ENCODE measurements at regions not wholly inside any gene's neighbourhood (a gene's known extent, or its start where the extent isn't known, plus 50 kb on each side); places are given as distances from the start of the nearest gene placed in this dataset.

- no peak overlapping the region for H3K4me3 Mint-ChIP-seq
- H3K27me3 Mint-ChIP-seq (ENCODE audit: low read depth) = peaks cover 18% of the 10 kb centered on the region
- ATAC-seq (replicated peaks in 1 of 2) = no peak
- H3K27ac Mint-ChIP-seq = no peak overlapping the region
- peaks cover 0 to 2% of the 10 kb centered on the region in 2 donors for H3K36me3 Mint-ChIP-seq (ENCODE audit: insufficient read depth in 2 of 2)
- H3K9me3 Mint-ChIP-seq = no peaks in the 10 kb centered on the region
- peaks cover 4% of the 10 kb centered on the region for H3K4me1 Mint-ChIP-seq (ENCODE audit: low read depth)
- no peak for DNase-seq
These were observed 161.6 kb upstream of the CDYL start for GRCh38 chr6:4614637-4615036.

- DNase-seq = no peak
- H3K4me3 Mint-ChIP-seq = no peak overlapping the region
- H3K27ac Mint-ChIP-seq = no peak overlapping the region
- peaks cover 4% of the 10 kb centered on the region for H3K4me1 Mint-ChIP-seq (ENCODE audit: low read depth)
- H3K36me3 Mint-ChIP-seq (ENCODE audit: insufficient read depth in 2 of 2) = peaks cover 0 to 2% of the 10 kb centered on the region in 2 donors
- no peaks in the 10 kb centered on the region for H3K9me3 Mint-ChIP-seq
- no peak for ATAC-seq (replicated peaks in 1 of 2)
- peaks cover 18% of the 10 kb centered on the region for H3K27me3 Mint-ChIP-seq (ENCODE audit: low read depth)
These were observed 162.4 kb upstream of the CDYL start for GRCh38 chr6:4613795-4614194.

GRCh38 chr6:4613381-4613780, 162.8 kb upstream of the CDYL start:
- no peak overlapping the region for H3K4me3 Mint-ChIP-seq
- no peak for DNase-seq
- H3K27me3 Mint-ChIP-seq (ENCODE audit: low read depth) = peaks cover 18% of the 10 kb centered on the region
- peaks cover 0 to 2% of the 10 kb centered on the region in 2 donors for H3K36me3 Mint-ChIP-seq (ENCODE audit: insufficient read depth in 2 of 2)
- no peak overlapping the region for H3K27ac Mint-ChIP-seq
- no peak for ATAC-seq (replicated peaks in 1 of 2)
- H3K9me3 Mint-ChIP-seq = no peaks in the 10 kb centered on the region
- H3K4me1 Mint-ChIP-seq (ENCODE audit: low read depth) = peaks cover 4% of the 10 kb centered on the region

- no peak for DNase-seq
- Mint-ChIP-seq H3K4me3 (no peak overlapping the region), H3K27ac (no peak overlapping the region), H3K4me1 (ENCODE audit: low read depth) (peaks cover 4% of the 10 kb centered on the region), H3K27me3 (ENCODE audit: low read depth) (peaks cover 18% of the 10 kb centered on the region), H3K36me3 (ENCODE audit: insufficient read depth in 2 of 2) (peaks cover 0 to 2% of the 10 kb centered on the region in 2 donors), H3K9me3 (no peaks in the 10 kb centered on the region)
- no peak for ATAC-seq (replicated peaks in 1 of 2)
These were observed 163.5 kb upstream of the CDYL start for GRCh38 chr6:4612636-4613171.

GRCh38 chr6:4611429-4612129, 164.6 kb upstream of the CDYL start:
- H3K27ac Mint-ChIP-seq = no peak overlapping the region

GRCh38 chr6:4610256-4610655, 165.9 kb upstream of the CDYL start:
- ATAC-seq (replicated peaks in 1 of 2) = no peak
- no peak overlapping the region for H3K27ac Mint-ChIP-seq

More at GRCh38 chr6:4611429-4612129, 164.6 kb upstream of the CDYL start:
- H3K4me3 Mint-ChIP-seq = no peak overlapping the region
- H3K9me3 Mint-ChIP-seq = no peaks in the 10 kb centered on the region
- ATAC-seq (replicated peaks in 1 of 2) = no peak
- peaks cover 0 to 2% of the 10 kb centered on the region in 2 donors for H3K36me3 Mint-ChIP-seq (ENCODE audit: insufficient read depth in 2 of 2)
- H3K27me3 Mint-ChIP-seq (ENCODE audit: low read depth) = peaks cover 27% of the 10 kb centered on the region
- H3K4me1 Mint-ChIP-seq (ENCODE audit: low read depth) = peaks cover 4% of the 10 kb centered on the region
- DNase-seq = no peak

GRCh38 chr6:4608361-4609115, 167.7 kb upstream of the CDYL start:
- DNase-seq (no peak), ATAC-seq (replicated peaks in 1 of 2) (no peak)
- Mint-ChIP-seq H3K9me3 (no peaks in the 10 kb centered on the region), H3K27me3 (ENCODE audit: low read depth) (peaks cover 16% of the 10 kb centered on the region), H3K4me1 (ENCODE audit: low read depth) (peaks cover 4% of the 10 kb centered on the region), H3K4me3 (no peak overlapping the region), H3K27ac (no peak overlapping the region), H3K36me3 (ENCODE audit: insufficient read depth in 2 of 2) (no peaks in the 10 kb centered on the region)

More at GRCh38 chr6:4610256-4610655, 165.9 kb upstream of the CDYL start:
- Mint-ChIP-seq H3K36me3 (ENCODE audit: insufficient read depth in 2 of 2) (peaks cover 0 to 2% of the 10 kb centered on the region in 2 donors), H3K27me3 (ENCODE audit: low read depth) (peaks cover 27% of the 10 kb centered on the region), H3K4me3 (no peak overlapping the region), H3K4me1 (ENCODE audit: low read depth) (peaks cover 4% of the 10 kb centered on the region), H3K9me3 (no peaks in the 10 kb centered on the region)
- DNase-seq = no peak

GRCh38 chr6:4607793-4608192, 168.4 kb upstream of the CDYL start:
- ATAC-seq (replicated peaks in 1 of 2) = peak in 1 of 2 donors; percentile 28
- Mint-ChIP-seq H3K4me3 (no peak overlapping the region), H3K4me1 (ENCODE audit: low read depth) (peaks cover 4% of the 10 kb centered on the region), H3K27ac (no peak overlapping the region), H3K9me3 (no peaks in the 10 kb centered on the region), H3K36me3 (ENCODE audit: insufficient read depth in 2 of 2) (no peaks in the 10 kb centered on the region), H3K27me3 (ENCODE audit: low read depth) (peaks cover 16% of the 10 kb centered on the region)
- DNase-seq = no peak

GRCh38 chr6:4606821-4607704, 169.1 kb upstream of the CDYL start:
- H3K36me3 Mint-ChIP-seq (ENCODE audit: insufficient read depth in 2 of 2) = no peaks in the 10 kb centered on the region
- peaks cover 16% of the 10 kb centered on the region for H3K27me3 Mint-ChIP-seq (ENCODE audit: low read depth)
- no peak overlapping the region for H3K27ac Mint-ChIP-seq
- no peaks in the 10 kb centered on the region for H3K9me3 Mint-ChIP-seq
- no peak for DNase-seq
- peaks cover 4% of the 10 kb centered on the region for H3K4me1 Mint-ChIP-seq (ENCODE audit: low read depth)
- H3K4me3 Mint-ChIP-seq = no peak overlapping the region
- no peak for ATAC-seq (replicated peaks in 1 of 2)

- ATAC-seq (replicated peaks in 1 of 2) (no peak), DNase-seq (no peak)
- Mint-ChIP-seq H3K4me3 (no peak overlapping the region), H3K4me1 (ENCODE audit: low read depth) (peaks cover 4% of the 10 kb centered on the region), H3K27me3 (ENCODE audit: low read depth) (peaks cover 14% of the 10 kb centered on the region), H3K27ac (no peak overlapping the region), H3K9me3 (no peaks in the 10 kb centered on the region), H3K36me3 (ENCODE audit: insufficient read depth in 2 of 2) (no peaks in the 10 kb centered on the region)
These were observed 170.2 kb upstream of the CDYL start for GRCh38 chr6:4606016-4606415.

GRCh38 chr6:4603856-4604369, 172.3 kb upstream of the CDYL start:
- H3K4me3 Mint-ChIP-seq = no peak overlapping the region
- no peak overlapping the region for H3K27ac Mint-ChIP-seq
- H3K27me3 Mint-ChIP-seq (ENCODE audit: low read depth) = peaks cover 9% of the 10 kb centered on the region
- peaks cover 0 to 2% of the 10 kb centered on the region in 2 donors for H3K9me3 Mint-ChIP-seq
- no peak for ATAC-seq (replicated peaks in 1 of 2)
- DNase-seq = no peak
- no peaks in the 10 kb centered on the region for H3K4me1 Mint-ChIP-seq (ENCODE audit: low read depth)
- no peaks in the 10 kb centered on the region for H3K36me3 Mint-ChIP-seq (ENCODE audit: insufficient read depth in 2 of 2)

GRCh38 chr6:4603291-4603690, 172.9 kb upstream of the CDYL start:
- H3K9me3 Mint-ChIP-seq = peaks cover 0 to 2% of the 10 kb centered on the region in 2 donors
- no peaks in the 10 kb centered on the region for H3K4me1 Mint-ChIP-seq (ENCODE audit: low read depth)
- DNase-seq (no peak), ATAC-seq (replicated peaks in 1 of 2) (no peak)
- H3K27me3 Mint-ChIP-seq (ENCODE audit: low read depth) = peaks cover 12% of the 10 kb centered on the region
- H3K27ac Mint-ChIP-seq = no peak overlapping the region
- no peak overlapping the region for H3K4me3 Mint-ChIP-seq
- no peaks in the 10 kb centered on the region for H3K36me3 Mint-ChIP-seq (ENCODE audit: insufficient read depth in 2 of 2)

Measured in activated T-cell treated with anti-CD3 and anti-CD28 coated beads, Interleukin-2, amount 50 U/mL, for 72 hours (primary cell).